DOHH2 (cell line): ENCODE measurements at regions not wholly inside any gene's neighbourhood (a gene's known extent, or its start where the extent isn't known, plus 50 kb on each side); places are given as distances from the start of the nearest gene placed in this dataset.

ENCODE experiments used
- CTCF ChIP-seq: fragments of 200-600 bp; sonication (generic); IDR thresholded peaks from one replicate; pipeline ENCODE4 v1.5.1; 2014; ENCODE audit warnings: antibody characterized with exemption, mild to moderate bottlenecking, low read depth, low read length; ENCODE audit not compliant: poor library complexity, severe bottlenecking
- EZH2phosphoT487 ChIP-seq: fragments of 200-600 bp; sonication (generic); IDR thresholded peaks from 2 replicates; pipeline ENCODE4 v1.6.1; 2017; ENCODE audit warnings: borderline replicate concordance, mild to moderate bottlenecking, antibody characterized with exemption, low read length, moderate library complexity, mixed read lengths

GRCh38 chr6:108737594-108738546 lies 110.4 kb upstream of the ARMC2 start:
- TF ChIP-seq EZH2phosphoT487 (no peak), CTCF (no peak)
